PC-3 (cell line): ENCODE measurements at regions not wholly inside any gene's neighbourhood (a gene's known extent, or its start where the extent isn't known, plus 50 kb on each side); places are given as distances from the start of the nearest gene placed in this dataset.

Source experiments
- ATAC-seq: fragments of 200-7000 bp; cut with Tn5 transposase; 2 replicates; pipeline ENCODE4 v1.9.1; 2020; ENCODE audit warnings: mild to moderate bottlenecking, moderate library complexity
- BruUV-seq: library from RNA; stranded (reverse); fragments of 400-500 nt; replicated peaks from 2 replicates; lab custom pipeline; 2021; lab: Mats Ljungman, UMichigan
- CTCF ChIA-PET: fragments of 300-600 bp; sonication (Branson Sonifier 250); formaldehyde crosslinking; loops from one replicate; lab custom pipeline; 2022; ENCODE audit warnings: antibody characterized with exemption; lab: Charles Lee
- POLR2A ChIA-PET: fragments of 300-600 bp; sonication (Branson Sonifier 250); formaldehyde crosslinking; loops from one replicate; lab custom pipeline; 2022; ENCODE audit warnings: antibody characterized with exemption; ENCODE audit not compliant: unreplicated experiment; lab: Charles Lee
- DNase-seq: peaks from one replicate; pipeline ENCODE4 v3.0.0-alpha.2; 2015
- H2AFZ ChIP-seq: fragments of 300-600 bp; sonication (generic); 2 replicates; pipeline ENCODE4 v1.6.0; 2016; ENCODE audit warnings: antibody characterized with exemption, low read length
- H3F3A ChIP-seq: fragments of 300-600 bp; sonication (generic); one replicate; pipeline ENCODE4 v1.6.0; 2017; ENCODE audit warnings: antibody characterized with exemption, low read length, control low read depth, mild to moderate bottlenecking; ENCODE audit not compliant: unreplicated experiment
- H3K27ac ChIP-seq: fragments of 300-600 bp; sonication (generic); 2 replicates; pipeline ENCODE4 v1.5.1; 2016; ENCODE audit warnings: mild to moderate bottlenecking, low read length
- H3K27me3 ChIP-seq: fragments of 300-600 bp; sonication (generic); 2 replicates; pipeline ENCODE4 v1.6.1; 2016; ENCODE audit warnings: low read length, mixed read lengths
- H3K36me3 ChIP-seq: fragments of 300-600 bp; sonication (generic); 2 replicates; pipeline ENCODE4 v1.6.1; 2016; ENCODE audit warnings: low read depth, mixed run types, low read length, mixed read lengths
- H3K4me1 ChIP-seq: fragments of 300-600 bp; sonication (generic); 2 replicates; pipeline ENCODE4 v1.5.1; 2016; ENCODE audit warnings: low read length; ENCODE audit not compliant: insufficient read depth
- H3K4me2 ChIP-seq: fragments of 300-600 bp; sonication (generic); 2 replicates; pipeline ENCODE4 v1.6.0; 2016; ENCODE audit warnings: low read length
- H3K4me3 ChIP-seq: fragments of 300-600 bp; sonication (generic); 2 replicates; pipeline ENCODE4 v1.5.1; 2016; ENCODE audit warnings: mild to moderate bottlenecking, low read length, mixed read lengths
- H3K79me2 ChIP-seq: fragments of 300-600 bp; sonication (generic); 2 replicates; pipeline ENCODE4 v1.6.1; 2017; ENCODE audit warnings: low read length, mixed read lengths
- H3K9ac ChIP-seq: fragments of 300-600 bp; sonication (generic); 2 replicates; pipeline ENCODE4 v1.6.0; 2016; ENCODE audit warnings: mild to moderate bottlenecking, low read length
- H3K9me2 ChIP-seq: fragments of 300-600 bp; sonication (generic); replicated peaks from 2 replicates; pipeline ENCODE4 v1.6.1; 2016; ENCODE audit warnings: mixed run types, low read length, mixed read lengths
- H3K9me3 ChIP-seq: fragments of 300-600 bp; sonication (generic); 2 replicates; pipeline ENCODE4 v1.6.1; 2016; ENCODE audit warnings: low read length, mixed read lengths
- H4K20me1 ChIP-seq: fragments of 300-600 bp; sonication (generic); 2 replicates; pipeline ENCODE4 v1.6.1; 2016; ENCODE audit warnings: low read length, mixed read lengths
- EZH2 ChIP-seq: fragments of 300-600 bp; sonication (generic); IDR thresholded peaks from one replicate; pipeline ENCODE4 v1.6.1; 2017; ENCODE audit warnings: antibody characterized with exemption, mild to moderate bottlenecking, low read length; ENCODE audit not compliant: unreplicated experiment
- EZH2phosphoT487 ChIP-seq: fragments of 300-600 bp; sonication (generic); IDR thresholded peaks from 2 replicates; pipeline ENCODE4 v1.6.1; 2018; ENCODE audit warnings: mild to moderate bottlenecking, antibody characterized with exemption, low read length, borderline replicate concordance
- intact Hi-C: fragments of 100-400 bp; cut with micrococcal nuclease; formaldehyde crosslinking; loops from 2 replicates; pipeline ENCODE4 v1.9.0; 2023
- TF ChIP-seq, protein P1 (sequence below): fragments of 300-600 bp; sonication (generic); conservative IDR thresholded peaks from 2 replicates; pipeline ENCODE4 v1.5.1; 2017; ENCODE audit warnings: antibody characterized with exemption, low read depth, mild to moderate bottlenecking, low read length

DNA sequence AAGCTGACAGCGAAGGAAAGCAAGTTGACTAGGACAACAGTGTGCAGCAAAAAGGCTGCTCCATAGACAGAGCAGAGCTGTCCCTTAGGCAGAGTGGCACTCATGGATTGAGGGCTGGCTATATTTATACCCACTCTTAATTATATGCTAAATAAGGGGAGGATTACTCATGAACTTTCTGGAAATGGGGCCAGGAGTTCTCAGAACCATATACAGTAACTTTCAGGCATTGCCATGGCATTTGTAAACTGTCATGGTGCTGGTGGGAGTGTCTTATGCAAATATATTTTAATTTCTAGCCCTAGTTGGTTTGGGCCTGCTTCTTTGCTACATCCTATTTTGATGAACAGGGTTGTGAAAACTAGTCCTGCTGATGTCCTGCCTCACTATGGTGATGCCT is 279.5 kb upstream of the MGAT5 start:
- H3F3A ChIP-seq: no peaks in the 10 kb centered on the region
- H3K27me3 ChIP-seq: peaks cover 44% of the 10 kb centered on the region
- no peaks in the 10 kb centered on the region for H3K36me3 ChIP-seq
- ChIA-PET POLR2A (no interaction called here), CTCF (no interaction called here)
- H2AFZ ChIP-seq: no peak overlapping the region
- no TSS peak for BruUV-seq
- ATAC-seq: no peak
- H3K9me2 ChIP-seq: no peaks in the 10 kb centered on the region
- H3K79me2 ChIP-seq: no peaks in the 10 kb centered on the region
- no peaks in the 10 kb centered on the region for H4K20me1 ChIP-seq
- no peaks in the 10 kb centered on the region for H3K4me1 ChIP-seq
- intact Hi-C loops: no loop called here
- H3K9me3 ChIP-seq: no peaks in the 10 kb centered on the region
- H3K9ac ChIP-seq: no peak overlapping the region
- TF ChIP-seq EZH2: no peak
- no peak for TF ChIP-seq EZH2phosphoT487
- TF ChIP-seq, protein P1, sequence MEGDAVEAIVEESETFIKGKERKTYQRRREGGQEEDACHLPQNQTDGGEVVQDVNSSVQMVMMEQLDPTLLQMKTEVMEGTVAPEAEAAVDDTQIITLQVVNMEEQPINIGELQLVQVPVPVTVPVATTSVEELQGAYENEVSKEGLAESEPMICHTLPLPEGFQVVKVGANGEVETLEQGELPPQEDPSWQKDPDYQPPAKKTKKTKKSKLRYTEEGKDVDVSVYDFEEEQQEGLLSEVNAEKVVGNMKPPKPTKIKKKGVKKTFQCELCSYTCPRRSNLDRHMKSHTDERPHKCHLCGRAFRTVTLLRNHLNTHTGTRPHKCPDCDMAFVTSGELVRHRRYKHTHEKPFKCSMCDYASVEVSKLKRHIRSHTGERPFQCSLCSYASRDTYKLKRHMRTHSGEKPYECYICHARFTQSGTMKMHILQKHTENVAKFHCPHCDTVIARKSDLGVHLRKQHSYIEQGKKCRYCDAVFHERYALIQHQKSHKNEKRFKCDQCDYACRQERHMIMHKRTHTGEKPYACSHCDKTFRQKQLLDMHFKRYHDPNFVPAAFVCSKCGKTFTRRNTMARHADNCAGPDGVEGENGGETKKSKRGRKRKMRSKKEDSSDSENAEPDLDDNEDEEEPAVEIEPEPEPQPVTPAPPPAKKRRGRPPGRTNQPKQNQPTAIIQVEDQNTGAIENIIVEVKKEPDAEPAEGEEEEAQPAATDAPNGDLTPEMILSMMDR: no peak
- DNase-seq: no peak
- no peak overlapping the region for H3K4me3 ChIP-seq
- H3K27ac ChIP-seq: no peak overlapping the region
- no peak overlapping the region for H3K4me2 ChIP-seq

DNA sequence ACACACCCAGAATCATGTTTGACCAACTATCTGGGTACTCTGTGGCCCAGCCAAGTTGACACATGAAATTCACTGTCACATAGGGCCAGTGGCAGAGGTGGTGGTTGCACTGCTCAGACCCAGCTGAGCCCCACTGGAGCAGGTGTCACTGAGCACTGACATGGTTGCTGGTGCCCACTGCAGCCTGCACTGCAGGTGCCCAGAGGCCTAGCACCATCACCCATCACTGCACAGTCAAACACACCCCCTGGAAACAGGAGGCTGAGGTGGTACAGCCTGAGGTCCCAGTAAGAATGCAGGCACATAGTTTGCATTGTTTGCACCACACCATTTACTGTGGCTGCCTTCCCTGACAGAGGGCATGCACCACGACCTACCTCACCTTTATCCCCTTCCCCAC is 278.7 kb upstream of the MGAT5 start:
- no peak for TF ChIP-seq EZH2
- no peak for TF ChIP-seq EZH2phosphoT487
- TF ChIP-seq, protein P1: no peak
- Histone ChIP-seq H3K36me3 (no peaks in the 10 kb centered on the region), H3K27ac (no peak overlapping the region), H3K4me1 (no peaks in the 10 kb centered on the region), H2AFZ (no peak overlapping the region), H4K20me1 (no peaks in the 10 kb centered on the region), H3K4me2 (no peak overlapping the region), H3K9ac (no peak overlapping the region), H3K4me3 (no peak overlapping the region), H3K9me2 (no peaks in the 10 kb centered on the region), H3F3A (no peaks in the 10 kb centered on the region), H3K79me2 (no peaks in the 10 kb centered on the region), H3K9me3 (no peaks in the 10 kb centered on the region), H3K27me3 (peaks cover 36% of the 10 kb centered on the region)
- ATAC-seq (no peak), DNase-seq (no peak)
- POLR2A ChIA-PET: no interaction called here
- no TSS peak for BruUV-seq
- intact Hi-C loops: no loop called here
- CTCF ChIA-PET: no interaction called here

DNA sequence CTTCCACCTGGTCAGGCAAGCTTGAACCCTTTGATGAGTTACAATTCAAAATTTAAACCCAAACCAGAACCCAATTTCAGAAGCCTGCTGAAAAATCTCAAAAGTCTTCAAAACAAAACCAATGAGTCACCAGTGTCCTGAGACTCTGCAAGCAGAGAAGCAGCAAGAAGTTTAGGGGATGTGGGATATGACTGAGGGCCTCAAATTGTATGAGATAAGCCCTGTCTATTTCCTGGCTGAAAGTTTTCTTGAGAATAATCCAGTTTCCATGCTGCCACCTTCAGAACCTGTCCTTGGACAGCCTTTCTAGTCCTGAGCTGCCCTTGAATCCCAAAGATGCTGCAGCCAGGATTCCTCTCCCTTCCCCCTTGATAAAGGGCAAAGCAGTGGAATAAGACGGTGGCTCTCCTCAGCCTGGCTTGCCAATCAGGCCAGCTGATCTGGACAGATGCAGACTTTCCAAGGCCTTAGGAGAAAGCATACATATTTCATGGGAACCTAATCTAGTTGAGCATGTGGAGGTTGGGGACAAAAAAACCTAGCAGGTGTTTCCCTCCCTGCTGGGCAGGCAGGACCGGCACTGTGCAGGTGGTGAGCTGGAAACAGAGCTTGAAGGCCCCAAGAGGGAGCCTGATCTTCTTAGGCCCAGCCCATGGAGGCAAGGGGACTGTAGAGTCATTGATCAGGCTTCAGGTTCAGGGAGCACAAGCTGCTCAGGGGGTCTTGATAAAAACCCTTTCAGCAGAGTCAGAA is 278.0 kb upstream of the MGAT5 start:
- CTCF ChIA-PET: no interaction called here

More for the DNA sequence above, 278.0 kb upstream of the MGAT5 start:
- TF ChIP-seq EZH2phosphoT487 (no peak), EZH2 (no peak)
- TF ChIP-seq, protein P1: no peak
- H4K20me1 ChIP-seq: no peaks in the 10 kb centered on the region
- POLR2A ChIA-PET: no interaction called here
- no peak overlapping the region for H3K27ac ChIP-seq
- H3K9me3 ChIP-seq: no peaks in the 10 kb centered on the region
- no peaks in the 10 kb centered on the region for H3K79me2 ChIP-seq
- H3K27me3 ChIP-seq: peaks cover 29% of the 10 kb centered on the region; the same call in 1 of the 2 replicates
- no peaks in the 10 kb centered on the region for H3F3A ChIP-seq
- ATAC-seq (no peak), DNase-seq (no peak)
- H3K36me3 ChIP-seq: no peaks in the 10 kb centered on the region
- intact Hi-C loops: no loop called here
- no peak overlapping the region for H2AFZ ChIP-seq
- H3K4me3 ChIP-seq: no peak overlapping the region
- no peaks in the 10 kb centered on the region for H3K9me2 ChIP-seq
- BruUV-seq: no TSS peak
- no peaks in the 10 kb centered on the region for H3K4me1 ChIP-seq
- H3K9ac ChIP-seq: no peak overlapping the region
- H3K4me2 ChIP-seq: no peak overlapping the region
